ENCODE measurements at regions not wholly inside any gene's neighbourhood (a gene's known extent, or its start where the extent isn't known, plus 50 kb on each side); places are given as distances from the start of the nearest gene placed in this dataset.

- TF ChIP-seq, protein P1, sequence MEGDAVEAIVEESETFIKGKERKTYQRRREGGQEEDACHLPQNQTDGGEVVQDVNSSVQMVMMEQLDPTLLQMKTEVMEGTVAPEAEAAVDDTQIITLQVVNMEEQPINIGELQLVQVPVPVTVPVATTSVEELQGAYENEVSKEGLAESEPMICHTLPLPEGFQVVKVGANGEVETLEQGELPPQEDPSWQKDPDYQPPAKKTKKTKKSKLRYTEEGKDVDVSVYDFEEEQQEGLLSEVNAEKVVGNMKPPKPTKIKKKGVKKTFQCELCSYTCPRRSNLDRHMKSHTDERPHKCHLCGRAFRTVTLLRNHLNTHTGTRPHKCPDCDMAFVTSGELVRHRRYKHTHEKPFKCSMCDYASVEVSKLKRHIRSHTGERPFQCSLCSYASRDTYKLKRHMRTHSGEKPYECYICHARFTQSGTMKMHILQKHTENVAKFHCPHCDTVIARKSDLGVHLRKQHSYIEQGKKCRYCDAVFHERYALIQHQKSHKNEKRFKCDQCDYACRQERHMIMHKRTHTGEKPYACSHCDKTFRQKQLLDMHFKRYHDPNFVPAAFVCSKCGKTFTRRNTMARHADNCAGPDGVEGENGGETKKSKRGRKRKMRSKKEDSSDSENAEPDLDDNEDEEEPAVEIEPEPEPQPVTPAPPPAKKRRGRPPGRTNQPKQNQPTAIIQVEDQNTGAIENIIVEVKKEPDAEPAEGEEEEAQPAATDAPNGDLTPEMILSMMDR (IDR thresholded peaks at IDR 0.05; ENCODE audit: extremely low read depth, low read depth, low read length) = no peak
- Histone ChIP-seq H3K79me2 (ENCODE audit: insufficient read depth, low read length) (no peaks in the 10 kb centered on the region), H4K20me1 (ENCODE audit: insufficient read depth, low read length) (no peaks in the 10 kb centered on the region), H3K4me2 (ENCODE audit: insufficient read depth, low read length) (no peak overlapping the region), H3K9me3 (ENCODE audit: low read depth, low read length) (no peaks in the 10 kb centered on the region), H3K4me1 (ENCODE audit: insufficient read depth, low read length) (no peaks in the 10 kb centered on the region), H3K36me3 (ENCODE audit: insufficient read depth, low read length) (no peaks in the 10 kb centered on the region), H3K4me3 (ENCODE audit: insufficient read depth, low read length) (no peak overlapping the region), H2AFZ (ENCODE audit: low read length) (no peak overlapping the region), H3K27me3 (ENCODE audit: insufficient read depth, low read length) (no peaks in the 10 kb centered on the region), H3K27ac (ENCODE audit: low read depth, low read length) (no peak overlapping the region)
- DNase-seq (ENCODE audit: insufficient read length, low spot score, missing footprints) = no peak
These were observed 1353.4 kb downstream of the FSTL5 start for GRCh38 chr4:160810424-160810823.

- H3K4me1 ChIP-seq (ENCODE audit: insufficient read depth, low read length) = no peaks in the 10 kb centered on the region
- no peak for DNase-seq (ENCODE audit: insufficient read length, low spot score, missing footprints)
- no peak overlapping the region for H2AFZ ChIP-seq (ENCODE audit: low read length)
- H4K20me1 ChIP-seq (ENCODE audit: insufficient read depth, low read length) = no peaks in the 10 kb centered on the region
- TF ChIP-seq, protein P1 (IDR thresholded peaks at IDR 0.05; ENCODE audit: extremely low read depth, low read depth, low read length) = no peak
- no peak overlapping the region for H3K4me3 ChIP-seq (ENCODE audit: insufficient read depth, low read length)
- H3K27ac ChIP-seq (ENCODE audit: low read depth, low read length) = no peak overlapping the region
- H3K36me3 ChIP-seq (ENCODE audit: insufficient read depth, low read length) = no peaks in the 10 kb centered on the region
- H3K79me2 ChIP-seq (ENCODE audit: insufficient read depth, low read length) = no peaks in the 10 kb centered on the region
- H3K9me3 ChIP-seq (ENCODE audit: low read depth, low read length) = no peaks in the 10 kb centered on the region
- no peak overlapping the region for H3K4me2 ChIP-seq (ENCODE audit: insufficient read depth, low read length)
- no peaks in the 10 kb centered on the region for H3K27me3 ChIP-seq (ENCODE audit: insufficient read depth, low read length)
These were observed 1352.9 kb downstream of the FSTL5 start for GRCh38 chr4:160810941-160811340.

GRCh38 chr4:160811956-160812355, 1351.8 kb downstream of the FSTL5 start:
- Histone ChIP-seq H3K4me2 (ENCODE audit: insufficient read depth, low read length) (no peak overlapping the region), H3K36me3 (ENCODE audit: insufficient read depth, low read length) (no peaks in the 10 kb centered on the region)
- TF ChIP-seq, protein P1 (IDR thresholded peaks at IDR 0.05; ENCODE audit: extremely low read depth, low read depth, low read length) = no peak

DNA sequence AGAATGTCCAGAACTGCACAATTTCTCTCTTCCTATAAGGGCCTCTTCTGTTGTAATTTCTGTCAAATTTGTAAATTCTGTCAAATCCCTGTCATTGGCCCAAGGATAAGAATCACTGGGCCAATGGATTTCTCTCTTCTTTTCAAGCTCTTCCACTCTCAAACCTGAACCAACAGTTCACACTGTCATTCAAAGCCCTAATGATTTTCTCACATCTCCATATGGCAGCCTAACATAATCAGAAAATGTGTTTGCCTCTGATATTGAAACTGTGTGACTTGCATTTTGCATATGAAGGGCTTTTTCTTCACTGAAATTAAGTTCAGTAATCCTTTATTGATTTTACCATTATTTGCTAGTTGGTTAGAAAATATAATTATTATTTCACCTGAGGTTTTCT, 1349.1 kb downstream of the FSTL5 start:
- Histone ChIP-seq H2AFZ (ENCODE audit: low read length) (no peak overlapping the region), H3K36me3 (ENCODE audit: insufficient read depth, low read length) (no peaks in the 10 kb centered on the region), H3K27ac (ENCODE audit: low read depth, low read length) (no peak overlapping the region), H3K9me3 (ENCODE audit: low read depth, low read length) (no peaks in the 10 kb centered on the region), H3K4me1 (ENCODE audit: insufficient read depth, low read length) (no peaks in the 10 kb centered on the region), H3K79me2 (ENCODE audit: insufficient read depth, low read length) (no peaks in the 10 kb centered on the region), H3K27me3 (ENCODE audit: insufficient read depth, low read length) (no peaks in the 10 kb centered on the region), H3K4me2 (ENCODE audit: insufficient read depth, low read length) (no peak overlapping the region), H4K20me1 (ENCODE audit: insufficient read depth, low read length) (no peaks in the 10 kb centered on the region), H3K4me3 (ENCODE audit: insufficient read depth, low read length) (no peak overlapping the region)
- TF ChIP-seq, protein P1 (IDR thresholded peaks at IDR 0.05; ENCODE audit: extremely low read depth, low read depth, low read length) = no peak
- DNase-seq (ENCODE audit: insufficient read length, low spot score, missing footprints) = no peak

More at GRCh38 chr4:160811956-160812355, 1351.8 kb downstream of the FSTL5 start:
- no peak overlapping the region for H2AFZ ChIP-seq (ENCODE audit: low read length)
- H4K20me1 ChIP-seq (ENCODE audit: insufficient read depth, low read length) = no peaks in the 10 kb centered on the region
- DNase-seq (ENCODE audit: insufficient read length, low spot score, missing footprints) = no peak
- no peaks in the 10 kb centered on the region for H3K4me1 ChIP-seq (ENCODE audit: insufficient read depth, low read length)
- no peak overlapping the region for H3K4me3 ChIP-seq (ENCODE audit: insufficient read depth, low read length)
- H3K9me3 ChIP-seq (ENCODE audit: low read depth, low read length) = no peaks in the 10 kb centered on the region
- no peaks in the 10 kb centered on the region for H3K27me3 ChIP-seq (ENCODE audit: insufficient read depth, low read length)
- H3K27ac ChIP-seq (ENCODE audit: low read depth, low read length) = no peak overlapping the region
- no peaks in the 10 kb centered on the region for H3K79me2 ChIP-seq (ENCODE audit: insufficient read depth, low read length)
